NCI-H1092 (cell line): ENCODE measurements at regions not wholly inside any gene's neighbourhood (a gene's known extent, or its start where the extent isn't known, plus 50 kb on each side); places are given as distances from the start of the nearest gene placed in this dataset.
"Not testable (repeated sequence)": the region's sequence is repeated elsewhere in the genome, so short reads cannot be mapped to it uniquely, and the experiment has no call there.

Experiments used
- DNase-seq: peaks from one replicate; lab custom pipeline; 2025; lab: John Stamatoyannopoulos, UW

GRCh38 chr9:117775591-117775990, 71.4 kb downstream of the TLR4 start:
- DNase-seq: no peak

GRCh38 chr9:117777823-117778222, 73.6 kb downstream of the TLR4 start:
- no peak for DNase-seq

GRCh38 chr9:117779760-117780159, 75.6 kb downstream of the TLR4 start:
- DNase-seq: no peak

GRCh38 chr9:117782931-117783788, 79.0 kb downstream of the TLR4 start:
- peak; percentile 36 for DNase-seq

- DNase-seq: no peak
These were observed 79.6 kb downstream of the TLR4 start for GRCh38 chr9:117783828-117784227.

GRCh38 chr9:117784996-117785395, 80.8 kb downstream of the TLR4 start:
- DNase-seq: no peak

- DNase-seq: no peak
These were observed 83.5 kb downstream of the TLR4 start for GRCh38 chr9:117787746-117788145.

- no peak for DNase-seq
These were observed 91.1 kb downstream of the TLR4 start for GRCh38 chr9:117795271-117795670.

GRCh38 chr9:117796681-117797080, 92.5 kb downstream of the TLR4 start:
- no peak for DNase-seq

GRCh38 chr9:117800389-117800788, 96.2 kb downstream of the TLR4 start:
- DNase-seq: no peak

- DNase-seq: no peak
These were observed 105.5 kb downstream of the TLR4 start for GRCh38 chr9:117809751-117810150.

GRCh38 chr9:117815315-117815714, 111.1 kb downstream of the TLR4 start:
- DNase-seq: no peak

- DNase-seq: no peak
These were observed 111.7 kb downstream of the TLR4 start for GRCh38 chr9:117815948-117816347.

GRCh38 chr9:117821954-117822353, 117.8 kb downstream of the TLR4 start:
- DNase-seq: no peak

GRCh38 chr9:117823576-117823975, 119.4 kb downstream of the TLR4 start:
- DNase-seq: no peak

- DNase-seq: no peak
These were observed 121.6 kb downstream of the TLR4 start for GRCh38 chr9:117825609-117826347.

GRCh38 chr9:117826837-117827236, 122.6 kb downstream of the TLR4 start:
- DNase-seq: no peak

- no peak for DNase-seq
These were observed 123.3 kb downstream of the TLR4 start for GRCh38 chr9:117827456-117827855.

GRCh38 chr9:117828466-117828865, 124.3 kb downstream of the TLR4 start:
- no peak for DNase-seq

- DNase-seq: no peak
These were observed 131.6 kb downstream of the TLR4 start for GRCh38 chr9:117835798-117836197.

- no peak for DNase-seq
These were observed 135.7 kb downstream of the TLR4 start for GRCh38 chr9:117839862-117840261.

GRCh38 chr9:117851836-117852461, 147.7 kb downstream of the TLR4 start:
- not testable (repeated sequence) for DNase-seq

- no peak for DNase-seq
These were observed 154.4 kb downstream of the TLR4 start for GRCh38 chr9:117858561-117858960.
